ENCODE measurements at regions not wholly inside any gene's neighbourhood (a gene's known extent, or its start where the extent isn't known, plus 50 kb on each side); places are given as distances from the start of the nearest gene placed in this dataset.

- Histone ChIP-seq H3K4me1 (ENCODE audit: control insufficient read depth, insufficient read depth, low read length) (no peaks in the 10 kb centered on the region), H3K36me3 (ENCODE audit: control insufficient read depth, insufficient read depth, low read length) (no peaks in the 10 kb centered on the region), H3K4me3 (ENCODE audit: low read depth in 2 of 2, low read length in 2 of 2) (no peak overlapping the region), H3K9me3 (ENCODE audit: control insufficient read depth, insufficient read depth, low read depth, low read length) (no peaks in the 10 kb centered on the region), H3K27me3 (ENCODE audit: control insufficient read depth, insufficient read depth, low read length) (peaks cover 4% of the 10 kb centered on the region), H3K27ac (ENCODE audit: low read length) (no peak overlapping the region)
- DNase-seq (ENCODE audit: low read depth, low spot score) (no peak), ATAC-seq (no peak)
- no peak for TF ChIP-seq CTCF (IDR thresholded peaks at IDR 0.05)
- no peak for TF ChIP-seq SIN3A (IDR thresholded peaks at IDR 0.05; ENCODE audit: borderline replicate concordance, insufficient read depth, low read depth, low read length)
- no peak for TF ChIP-seq POLR2AphosphoS5 (IDR thresholded peaks at IDR 0.05; ENCODE audit: low read depth, low read length)
- TF ChIP-seq, protein P1, sequence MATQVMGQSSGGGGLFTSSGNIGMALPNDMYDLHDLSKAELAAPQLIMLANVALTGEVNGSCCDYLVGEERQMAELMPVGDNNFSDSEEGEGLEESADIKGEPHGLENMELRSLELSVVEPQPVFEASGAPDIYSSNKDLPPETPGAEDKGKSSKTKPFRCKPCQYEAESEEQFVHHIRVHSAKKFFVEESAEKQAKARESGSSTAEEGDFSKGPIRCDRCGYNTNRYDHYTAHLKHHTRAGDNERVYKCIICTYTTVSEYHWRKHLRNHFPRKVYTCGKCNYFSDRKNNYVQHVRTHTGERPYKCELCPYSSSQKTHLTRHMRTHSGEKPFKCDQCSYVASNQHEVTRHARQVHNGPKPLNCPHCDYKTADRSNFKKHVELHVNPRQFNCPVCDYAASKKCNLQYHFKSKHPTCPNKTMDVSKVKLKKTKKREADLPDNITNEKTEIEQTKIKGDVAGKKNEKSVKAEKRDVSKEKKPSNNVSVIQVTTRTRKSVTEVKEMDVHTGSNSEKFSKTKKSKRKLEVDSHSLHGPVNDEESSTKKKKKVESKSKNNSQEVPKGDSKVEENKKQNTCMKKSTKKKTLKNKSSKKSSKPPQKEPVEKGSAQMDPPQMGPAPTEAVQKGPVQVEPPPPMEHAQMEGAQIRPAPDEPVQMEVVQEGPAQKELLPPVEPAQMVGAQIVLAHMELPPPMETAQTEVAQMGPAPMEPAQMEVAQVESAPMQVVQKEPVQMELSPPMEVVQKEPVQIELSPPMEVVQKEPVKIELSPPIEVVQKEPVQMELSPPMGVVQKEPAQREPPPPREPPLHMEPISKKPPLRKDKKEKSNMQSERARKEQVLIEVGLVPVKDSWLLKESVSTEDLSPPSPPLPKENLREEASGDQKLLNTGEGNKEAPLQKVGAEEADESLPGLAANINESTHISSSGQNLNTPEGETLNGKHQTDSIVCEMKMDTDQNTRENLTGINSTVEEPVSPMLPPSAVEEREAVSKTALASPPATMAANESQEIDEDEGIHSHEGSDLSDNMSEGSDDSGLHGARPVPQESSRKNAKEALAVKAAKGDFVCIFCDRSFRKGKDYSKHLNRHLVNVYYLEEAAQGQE (IDR thresholded peaks at IDR 0.05; ENCODE audit: insufficient read depth in 1 of 2, low read depth in 2 of 2, low read length in 1 of 2): no peak
- TF ChIP-seq TCF7L2 (IDR thresholded peaks at IDR 0.05; ENCODE audit: low read depth, low read length): no peak
- intact Hi-C loops (cut with micrococcal nuclease; ENCODE audit: unreplicated experiment): no loop called here
- in situ Hi-C loops (cut with HindIII; ENCODE audit: low pct_unique_long_range_greater_than_20kb, low sequenced_read_pairs): no loop called here
- ChIA-PET CTCF (no interaction called here), POLR2A (no interaction called here)
- BruUV-seq (replicated peaks): no TSS peak
These were observed 218.4 kb upstream of the ZNF32 start for GRCh38 chr10:43867113-43867512.

DNA sequence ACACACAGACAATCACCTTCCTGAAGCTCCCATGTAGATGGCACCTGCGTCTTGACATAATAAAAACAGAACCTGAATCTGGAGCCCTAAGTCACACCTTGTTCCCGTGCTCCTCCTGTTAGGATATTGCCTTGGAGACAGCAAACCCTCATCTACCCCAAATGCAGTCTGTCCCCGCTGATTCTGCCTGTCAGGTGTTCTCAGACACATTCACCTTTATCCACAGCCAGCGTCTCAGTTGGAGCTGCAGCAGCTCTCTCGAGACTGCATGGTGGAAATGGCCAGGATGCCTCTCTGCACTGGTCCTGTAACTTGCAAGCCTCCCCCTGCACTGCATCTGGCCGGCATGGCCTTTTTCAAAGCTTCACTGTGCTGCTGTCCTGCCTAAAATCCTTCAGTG lies 218.0 kb upstream of the ZNF32 start:
- in situ Hi-C loops (cut with HindIII; ENCODE audit: low pct_unique_long_range_greater_than_20kb, low sequenced_read_pairs) (no loop called here), intact Hi-C loops (cut with micrococcal nuclease; ENCODE audit: unreplicated experiment) (no loop called here)
- no peak for TF ChIP-seq POLR2AphosphoS5 (IDR thresholded peaks at IDR 0.05; ENCODE audit: low read depth, low read length)
- TF ChIP-seq CTCF (IDR thresholded peaks at IDR 0.05): no peak
- TF ChIP-seq SIN3A (IDR thresholded peaks at IDR 0.05; ENCODE audit: borderline replicate concordance, insufficient read depth, low read depth, low read length): no peak
- TF ChIP-seq, protein P1 (IDR thresholded peaks at IDR 0.05; ENCODE audit: insufficient read depth in 1 of 2, low read depth in 2 of 2, low read length in 1 of 2): no peak
- no peak for TF ChIP-seq TCF7L2 (IDR thresholded peaks at IDR 0.05; ENCODE audit: low read depth, low read length)
- Histone ChIP-seq H3K9me3 (ENCODE audit: control insufficient read depth, insufficient read depth, low read depth, low read length) (no peaks in the 10 kb centered on the region), H3K4me1 (ENCODE audit: control insufficient read depth, insufficient read depth, low read length) (no peaks in the 10 kb centered on the region), H3K27me3 (ENCODE audit: control insufficient read depth, insufficient read depth, low read length) (peaks cover 3% of the 10 kb centered on the region; the same call in 1 of the 2 replicates), H3K36me3 (ENCODE audit: control insufficient read depth, insufficient read depth, low read length) (no peaks in the 10 kb centered on the region), H3K4me3 (ENCODE audit: low read depth in 2 of 2, low read length in 2 of 2) (no peak overlapping the region), H3K27ac (ENCODE audit: low read length) (no peak overlapping the region)
- DNase-seq (ENCODE audit: low read depth, low spot score) (no peak), ATAC-seq (no peak)
- no TSS peak for BruUV-seq (replicated peaks)
- ChIA-PET CTCF (no interaction called here), POLR2A (no interaction called here)
